Endothelial cell of umbilical vein (primary cell): ENCODE measurements at regions not wholly inside any gene's neighbourhood (a gene's known extent, or its start where the extent isn't known, plus 50 kb on each side); places are given as distances from the start of the nearest gene placed in this dataset.

Experiments used
- BruUV-seq: library from RNA; stranded (reverse); fragments of 400-500 nt; replicated peaks from 2 replicates; lab custom pipeline; 2021; lab: Mats Ljungman, UMichigan
- CTCF ChIA-PET: fragments of 300-600, 350-600 bp; sonication (Branson Sonifier 250); formaldehyde crosslinking; loops from one replicate; lab custom pipeline; 2021; ENCODE audit warnings: antibody characterized with exemption, inconsistent platforms; lab: Charles Lee
- POLR2A ChIA-PET: fragments of 300-600, 350-600 bp; sonication (Branson Sonifier 250); formaldehyde crosslinking; loops from one replicate; lab custom pipeline; 2021; ENCODE audit warnings: antibody characterized with exemption, inconsistent platforms; lab: Charles Lee
- DNase-seq: peaks from one replicate; pipeline ENCODE4 v3.0.0-alpha.2; 2011; ENCODE audit warnings: low read depth, low spot score
- FAIRE-seq: peaks from 2 replicates; lab custom pipeline; 2011; peaks lifted over from hg19 to GRCh38; lab: Jason Lieb, UNC
- H2AFZ ChIP-seq: 2 replicates; pipeline ENCODE4 v1.6.0; 2012; ENCODE audit warnings: low read depth, low read length, control low read depth, inconsistent platforms
- H3K27ac ChIP-seq: 2 replicates; pipeline ENCODE4 v1.5.1; 2011; ENCODE audit warnings: low read depth, mild to moderate bottlenecking, control low read depth, low read length, moderate library complexity; ENCODE audit not compliant: insufficient read depth
- H3K27me3 ChIP-seq, 2 experiments: 2 replicates each; pipeline versions ENCODE4 v1.6.0 to v1.6.1; 2011; ENCODE audit warnings: low read length in 2 of 2, mixed read lengths in 1 of 2; ENCODE audit not compliant: control insufficient read depth in 2 of 2, insufficient read depth in 2 of 2
- H3K36me3 ChIP-seq, 2 experiments: 2 replicates in 1 of 2; 3 replicates in 1 of 2; pipeline ENCODE4 v1.5.1; 2011; ENCODE audit warnings: low read length in 2 of 2, mild to moderate bottlenecking in 1 of 2, moderate library complexity in 1 of 2; ENCODE audit not compliant: control insufficient read depth in 2 of 2, insufficient read depth in 2 of 2; ENCODE audit errors: extremely low read depth in 1 of 2
- H3K4me1 ChIP-seq: 3 replicates; pipeline ENCODE4 v1.5.1; 2011; ENCODE audit warnings: mild to moderate bottlenecking, low read length; ENCODE audit not compliant: control insufficient read depth, insufficient read depth; ENCODE audit errors: extremely low read depth
- H3K4me2 ChIP-seq: 2 replicates; pipeline ENCODE4 v1.6.1; 2011; ENCODE audit warnings: low read length, control low read depth, mixed read lengths; ENCODE audit not compliant: insufficient read depth
- H3K4me3 ChIP-seq, 3 experiments: fragments of 200-600 bp in 1 of 3; sonication (generic), shearing (Covaris generic) in 1 of 3; replicated peaks in 1 of 3; 2 replicates each; pipeline ENCODE4 v1.5.1; 2011 to 2016; ENCODE audit warnings: control low read depth in 3 of 3, low read length in 3 of 3, mild to moderate bottlenecking in 2 of 3, inconsistent platforms in 1 of 3, low read depth in 1 of 3, moderate library complexity in 1 of 3; ENCODE audit not compliant: insufficient read depth in 1 of 3
- H3K79me2 ChIP-seq: 2 replicates; pipeline ENCODE4 v1.6.0; 2012; ENCODE audit warnings: low read length, inconsistent platforms; ENCODE audit not compliant: control insufficient read depth, insufficient read depth
- H3K9ac ChIP-seq: replicated peaks from 2 replicates; pipeline ENCODE3; 2011; ENCODE audit warnings: low read length, control low read depth; ENCODE audit not compliant: insufficient read depth; ENCODE audit errors: extremely low read depth
- H3K9me1 ChIP-seq: replicated peaks from 3 replicates; pipeline ENCODE4 v1.6.0; 2011; ENCODE audit warnings: mild to moderate bottlenecking, low read length; ENCODE audit not compliant: control insufficient read depth, insufficient read depth; ENCODE audit errors: extremely low read depth
- H3K9me3 ChIP-seq: replicated peaks from 2 replicates; pipeline ENCODE4 v1.5.1; 2012; ENCODE audit warnings: low read length, inconsistent platforms; ENCODE audit not compliant: control insufficient read depth, insufficient read depth
- H4K20me1 ChIP-seq: replicated peaks from 2 replicates; pipeline ENCODE3; 2011; ENCODE audit warnings: mild to moderate bottlenecking, low read length; ENCODE audit not compliant: control insufficient read depth, insufficient read depth; ENCODE audit errors: extremely low read depth
- CTCF ChIP-seq, 2 donors: IDR thresholded peaks; 1 replicate in 1 of 2; 2 replicates in 1 of 2; pipeline ENCODE4 v1.5.1; 2011; ENCODE audit warnings: low read length in 2 of 2, mild to moderate bottlenecking in 2 of 2, moderate library complexity in 2 of 2, control low read depth in 1 of 2, inconsistent platforms in 1 of 2, low read depth in 1 of 2; ENCODE audit not compliant: insufficient read depth in 1 of 2; ENCODE audit errors: extremely low read depth in 1 of 2
- EZH2 ChIP-seq: IDR thresholded peaks from 2 replicates; pipeline ENCODE4 v1.6.1; 2012; ENCODE audit warnings: borderline replicate concordance, low read depth, mild to moderate bottlenecking, moderate library complexity, low read length, inconsistent platforms; ENCODE audit not compliant: severe bottlenecking
- FOS ChIP-seq: IDR thresholded peaks from 2 replicates; pipeline ENCODE4 v1.6.1; 2011; ENCODE audit warnings: mild to moderate bottlenecking, low read length, moderate library complexity, borderline replicate concordance; ENCODE audit not compliant: insufficient read depth
- GATA2 ChIP-seq: IDR thresholded peaks from 2 replicates; pipeline ENCODE4 v1.7.0; 2011; ENCODE audit warnings: low read depth, mild to moderate bottlenecking, moderate library complexity, mixed read lengths, low read length; ENCODE audit not compliant: insufficient read length, insufficient read depth
- MAX ChIP-seq: IDR thresholded peaks from 2 replicates; pipeline ENCODE4 v1.6.1; 2011; ENCODE audit not compliant: insufficient read depth, insufficient read length
- MYC ChIP-seq: IDR thresholded peaks from one replicate; pipeline ENCODE4 v1.6.1; 2011; ENCODE audit warnings: mild to moderate bottlenecking, low read depth, low read length
- POLR2A ChIP-seq: IDR thresholded peaks from 2 replicates; pipeline ENCODE4 v1.6.1; 2012; ENCODE audit warnings: low read depth, mild to moderate bottlenecking, control low read depth, low read length
- POLR2AphosphoS5 ChIP-seq: IDR thresholded peaks from 2 replicates; pipeline ENCODE4 v1.6.1; 2012; ENCODE audit warnings: low read depth, mild to moderate bottlenecking, control low read depth, low read length, moderate library complexity; ENCODE audit not compliant: insufficient read depth
- dilution Hi-C: fragments of 300-500 bp; cut with MboI; formaldehyde crosslinking; loops from one replicate; pipeline ENCODE4 v1.15.0; 2019; ENCODE audit warnings: low sequenced_read_pairs; ENCODE audit not compliant: extremely low pct_ligation_motif_present
- intact Hi-C: fragments of 100-400 bp; cut with micrococcal nuclease; formaldehyde crosslinking; loops from one replicate; pipeline ENCODE4 v1.10.0; 2022

GRCh38 chr1:67579623-67580394 is 105.2 kb upstream of the GADD45A start:
- H3K27ac ChIP-seq: no peak overlapping the region
- H3K27me3 ChIP-seq: no peaks in the 10 kb centered on the region
- intact Hi-C loops (no loop called here), dilution Hi-C loops (no loop called here)
- peak; percentile 12 for FAIRE-seq
- H3K4me2 ChIP-seq: no peak overlapping the region
- no peaks in the 10 kb centered on the region for H3K9me3 ChIP-seq
- H3K9ac ChIP-seq: no peak overlapping the region
- DNase-seq: no peak
- TF ChIP-seq MAX (no peak), POLR2AphosphoS5 (no peak), POLR2A (no peak), FOS (no peak), MYC (no peak), GATA2 (no peak), EZH2 (no peak), CTCF (IDR thresholded peaks at IDR 0.05; ENCODE audit: extremely low read depth in 1 of 2, insufficient read depth in 1 of 2, low read depth in 1 of 2, low read length in 2 of 2) (no peak)
- no peaks in the 10 kb centered on the region for H3K4me1 ChIP-seq
- no peaks in the 10 kb centered on the region for H3K79me2 ChIP-seq
- ChIA-PET CTCF (interaction anchor here (1.0 to 4.5 kb wide), 3 partner anchors 8 to 18 kb away, joined by 3 to 27 read pairs (median 7); no protein-coding TSS in a partner anchor), POLR2A (no interaction called here)
- no peak overlapping the region for H3K4me3 ChIP-seq
- H4K20me1 ChIP-seq: no peaks in the 10 kb centered on the region
- no TSS peak for BruUV-seq
- H3K9me1 ChIP-seq: no peaks in the 10 kb centered on the region
- no peaks in the 10 kb centered on the region for H3K36me3 ChIP-seq
- H2AFZ ChIP-seq: no peak overlapping the region
